RWPE1 (cell line): ENCODE measurements at regions not wholly inside any gene's neighbourhood (a gene's known extent, or its start where the extent isn't known, plus 50 kb on each side); places are given as distances from the start of the nearest gene placed in this dataset.
A peak's percentile ranks its signal among the peaks of the same experiment; 100 is the strongest.

Experiments used
- CTCF ChIA-PET: fragments of 350-600 bp; sonication (Branson Sonifier 250); formaldehyde crosslinking; extraction: SDS; loops from one replicate; lab custom pipeline; 2021; lab: Yijun Ruan, JAX
- POLR2A ChIA-PET: fragments of 400-600 bp; formaldehyde crosslinking; extraction: SDS; loops from one replicate; lab custom pipeline; 2020; ENCODE audit warnings: antibody characterized with exemption; ENCODE audit not compliant: low non-redundant PET; lab: Yijun Ruan, JAX
- DNase-seq: peaks from one replicate; pipeline ENCODE4 v3.0.0; 2012; ENCODE audit warnings: low spot score
- H3K27ac ChIP-seq: fragments of 450-650 bp; 2 replicates; pipeline ENCODE4 v1.5.1; 2017
- TF ChIP-seq, protein P1 (sequence below): fragments of 450-650 bp; conservative IDR thresholded peaks from 2 replicates; pipeline ENCODE4 v1.5.1; 2017; ENCODE audit warnings: low read depth, mild to moderate bottlenecking

DNA sequence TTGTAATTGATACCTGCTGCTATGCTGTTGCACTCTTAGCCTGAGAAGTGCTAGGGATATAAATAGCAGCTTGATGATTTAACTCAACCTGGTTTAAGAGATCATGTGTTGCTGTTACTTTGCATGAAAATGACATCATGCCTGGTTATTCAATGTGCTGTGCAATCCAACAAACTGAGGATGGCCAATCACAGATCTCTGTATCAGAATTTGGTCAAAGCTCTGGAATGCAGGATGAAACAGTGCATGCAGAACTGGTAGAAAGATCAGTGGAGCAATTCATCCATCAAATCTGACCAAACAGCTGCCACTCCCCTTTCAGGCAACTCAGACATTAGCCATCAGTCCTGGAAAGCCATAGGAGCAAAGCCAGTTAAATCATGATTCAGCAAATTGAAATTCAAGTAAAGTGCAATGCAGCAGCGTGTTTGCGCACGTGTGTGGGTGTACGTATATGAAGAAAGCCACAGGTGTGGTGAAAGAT, 160.3 kb upstream of the RASGEF1B start:
- no peak overlapping the region for H3K27ac ChIP-seq
- CTCF ChIA-PET = no interaction called here
- POLR2A ChIA-PET = no interaction called here
- TF ChIP-seq, protein P1, sequence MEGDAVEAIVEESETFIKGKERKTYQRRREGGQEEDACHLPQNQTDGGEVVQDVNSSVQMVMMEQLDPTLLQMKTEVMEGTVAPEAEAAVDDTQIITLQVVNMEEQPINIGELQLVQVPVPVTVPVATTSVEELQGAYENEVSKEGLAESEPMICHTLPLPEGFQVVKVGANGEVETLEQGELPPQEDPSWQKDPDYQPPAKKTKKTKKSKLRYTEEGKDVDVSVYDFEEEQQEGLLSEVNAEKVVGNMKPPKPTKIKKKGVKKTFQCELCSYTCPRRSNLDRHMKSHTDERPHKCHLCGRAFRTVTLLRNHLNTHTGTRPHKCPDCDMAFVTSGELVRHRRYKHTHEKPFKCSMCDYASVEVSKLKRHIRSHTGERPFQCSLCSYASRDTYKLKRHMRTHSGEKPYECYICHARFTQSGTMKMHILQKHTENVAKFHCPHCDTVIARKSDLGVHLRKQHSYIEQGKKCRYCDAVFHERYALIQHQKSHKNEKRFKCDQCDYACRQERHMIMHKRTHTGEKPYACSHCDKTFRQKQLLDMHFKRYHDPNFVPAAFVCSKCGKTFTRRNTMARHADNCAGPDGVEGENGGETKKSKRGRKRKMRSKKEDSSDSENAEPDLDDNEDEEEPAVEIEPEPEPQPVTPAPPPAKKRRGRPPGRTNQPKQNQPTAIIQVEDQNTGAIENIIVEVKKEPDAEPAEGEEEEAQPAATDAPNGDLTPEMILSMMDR = no peak
- peak; percentile 71 for DNase-seq

DNA sequence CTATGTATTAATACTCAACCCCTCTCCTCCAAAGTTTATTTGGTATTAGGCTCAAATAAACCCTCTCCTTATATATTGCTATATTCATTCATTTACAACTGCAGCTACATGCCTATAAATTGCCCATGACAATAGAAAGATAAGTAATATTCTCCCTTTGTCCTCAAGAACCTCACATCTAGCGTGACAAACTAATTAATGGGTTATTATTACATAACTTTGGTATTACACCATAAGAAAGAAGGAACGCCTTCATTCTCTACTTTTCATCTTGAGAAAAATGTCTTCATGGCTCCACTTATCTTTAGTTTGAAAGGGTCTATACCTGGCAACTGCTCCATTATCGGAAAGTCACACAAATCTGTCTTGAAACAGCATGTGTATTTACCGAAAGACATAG, 157.7 kb upstream of the RASGEF1B start:
- TF ChIP-seq, protein P1 = no peak
- no peak for DNase-seq
- no peak overlapping the region for H3K27ac ChIP-seq
- ChIA-PET POLR2A (no interaction called here), CTCF (no interaction called here)

DNA sequence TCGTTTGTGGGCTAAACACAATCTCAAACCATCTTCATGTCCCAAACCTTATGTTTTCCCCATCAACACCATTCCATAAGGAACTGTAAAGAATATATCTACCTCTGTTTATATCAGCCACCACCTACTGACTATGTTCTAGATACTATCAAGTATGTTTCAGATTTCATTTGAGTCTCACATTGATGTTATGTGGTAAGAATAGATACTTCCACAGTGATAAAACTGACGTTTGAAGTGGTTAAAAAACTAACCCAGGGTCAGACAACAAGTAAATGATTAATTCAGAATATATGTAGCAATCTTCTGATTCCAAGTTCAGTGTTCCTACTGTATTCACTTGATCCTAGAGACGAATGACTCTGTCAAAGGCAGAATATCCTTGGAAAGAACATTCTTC, 156.8 kb upstream of the RASGEF1B start:
- TF ChIP-seq, protein P1 = no peak
- CTCF ChIA-PET = no interaction called here
- no peak overlapping the region for H3K27ac ChIP-seq
- POLR2A ChIA-PET = no interaction called here
- DNase-seq = no peak

DNA sequence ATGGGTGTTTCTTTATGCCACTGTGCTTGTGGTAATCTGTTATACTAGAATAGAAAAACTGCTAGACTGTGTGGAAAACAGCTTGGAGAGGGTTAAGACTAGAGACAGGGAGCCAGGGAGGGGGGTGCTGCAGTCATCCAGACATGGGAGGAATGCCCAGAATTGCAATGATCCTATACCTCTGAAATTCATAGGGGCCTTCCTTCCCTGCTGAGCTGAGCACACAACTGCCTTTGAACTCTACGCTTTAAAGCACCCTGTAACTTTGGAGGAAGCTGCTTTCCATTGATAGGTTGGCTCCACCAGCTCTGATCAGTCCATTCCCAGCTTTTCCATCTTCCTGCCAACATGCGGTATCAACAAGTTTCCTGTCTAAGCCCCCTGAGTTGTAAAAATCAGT, 155.9 kb upstream of the RASGEF1B start:
- no peak for DNase-seq
- TF ChIP-seq, protein P1 = no peak
- ChIA-PET POLR2A (no interaction called here), CTCF (no interaction called here)
- H3K27ac ChIP-seq = no peak overlapping the region

DNA sequence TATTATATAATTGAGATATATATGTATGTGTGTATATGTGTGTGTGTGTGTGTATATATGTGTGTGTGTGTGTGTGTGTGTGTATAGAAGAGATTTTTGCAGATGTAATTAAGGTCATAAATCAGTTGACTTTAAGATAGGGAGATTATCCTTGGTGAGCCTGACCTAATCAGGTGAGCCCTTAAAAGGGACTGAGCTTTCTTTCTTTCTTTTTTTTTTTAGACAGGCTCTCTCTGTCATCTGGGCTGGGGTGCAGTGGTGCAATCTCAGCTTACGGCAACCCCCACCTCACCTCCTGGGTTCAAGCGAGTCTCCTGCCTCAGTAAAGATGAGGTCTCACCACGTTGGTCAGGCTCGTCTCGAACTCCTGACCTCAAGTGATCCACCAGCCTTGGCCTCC, 155.1 kb upstream of the RASGEF1B start:
- DNase-seq = no peak
- ChIA-PET CTCF (no interaction called here), POLR2A (no interaction called here)
- no peak overlapping the region for H3K27ac ChIP-seq
- TF ChIP-seq, protein P1 = no peak

DNA sequence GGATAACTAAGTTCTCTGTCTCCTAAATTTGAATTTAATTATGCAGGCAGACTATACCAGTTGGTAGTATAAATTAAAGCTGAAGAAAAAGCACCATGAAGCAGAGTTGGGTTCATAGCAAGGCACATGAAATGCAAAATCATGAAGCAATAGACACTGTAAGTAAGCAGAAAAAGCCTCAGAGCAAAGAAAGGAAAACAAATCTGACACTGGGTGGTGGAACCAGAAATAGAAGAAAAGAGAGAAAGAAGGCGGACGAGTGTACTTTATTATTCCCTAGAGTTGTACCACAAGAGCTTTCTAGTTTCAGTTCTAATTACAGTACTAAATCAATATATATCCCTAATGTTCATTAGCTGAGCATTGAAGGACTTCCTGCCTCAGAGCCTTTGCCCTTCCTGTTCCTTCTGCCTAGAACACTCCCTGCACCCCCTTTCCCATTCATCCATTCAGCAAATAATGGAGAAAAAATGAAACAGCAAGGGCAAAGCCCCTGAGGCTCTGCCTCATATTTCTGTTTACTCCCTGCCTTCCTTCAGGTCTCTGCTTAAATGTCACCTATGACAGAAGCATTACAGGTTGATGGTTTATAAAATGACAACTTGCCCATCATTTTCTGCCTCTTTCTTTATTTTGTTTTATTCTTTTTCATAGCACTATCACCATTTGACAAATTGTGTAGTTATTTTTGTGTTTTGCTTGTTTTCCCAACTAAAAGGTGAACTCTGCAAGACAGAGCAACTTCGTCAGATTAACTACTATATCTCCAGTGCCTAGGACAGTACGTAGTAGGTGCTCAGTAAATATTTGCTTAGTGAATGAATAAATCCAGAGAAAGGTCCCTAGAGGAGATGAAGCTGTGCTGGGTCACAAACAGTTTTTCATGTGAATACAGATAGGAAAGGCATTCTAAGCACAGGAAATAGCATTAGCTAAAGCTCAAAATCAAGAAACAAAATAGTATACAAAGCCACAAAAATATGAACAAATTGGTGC, 154.0 kb upstream of the RASGEF1B start:
- ChIA-PET CTCF (interaction anchor here (0.7 kb wide), 2 partner anchors 27 to 474 kb away, joined by 3 to 5 read pairs; no protein-coding TSS in a partner anchor), POLR2A (no interaction called here)
- TF ChIP-seq, protein P1 = no peak
- DNase-seq = no peak
- no peak overlapping the region for H3K27ac ChIP-seq
